Nephron progenitor cell (in vitro differentiated cells): ENCODE measurements at regions not wholly inside any gene's neighbourhood (a gene's known extent, or its start where the extent isn't known, plus 50 kb on each side); places are given as distances from the start of the nearest gene placed in this dataset.

Experiments used
- DNase-seq: peaks from one replicate; pipeline ENCODE4 v3.0.0; 2021
- H3K27ac Mint-ChIP-seq: 2 replicates; pipeline ENCODE4 v1.8.0; 2021; ENCODE audit warnings: mild to moderate bottlenecking, moderate library complexity, mixed read lengths
- H3K27me3 Mint-ChIP-seq: 2 replicates; pipeline ENCODE4 v1.8.0; 2021; ENCODE audit warnings: mild to moderate bottlenecking, low read depth, mixed read lengths; ENCODE audit not compliant: poor library complexity
- H3K36me3 Mint-ChIP-seq: 2 replicates; pipeline ENCODE4 v1.8.0; 2021; ENCODE audit warnings: low read depth, mixed read lengths
- H3K4me1 Mint-ChIP-seq: 2 replicates; pipeline ENCODE4 v1.8.0; 2021; ENCODE audit warnings: mixed read lengths
- H3K4me3 Mint-ChIP-seq: 2 replicates; pipeline ENCODE4 v1.8.0; 2021; ENCODE audit warnings: mild to moderate bottlenecking, moderate library complexity, mixed read lengths
- H3K9me3 Mint-ChIP-seq: 2 replicates; pipeline ENCODE4 v1.8.0; 2021; ENCODE audit warnings: mild to moderate bottlenecking, moderate library complexity, mixed read lengths
- TF ChIP-seq, protein P1 (sequence below): fragments of 200-600 bp; sonication (generic); IDR thresholded peaks from 2 replicates; pipeline ENCODE4 v1.5.0; 2021; ENCODE audit warnings: antibody characterized with exemption

DNA sequence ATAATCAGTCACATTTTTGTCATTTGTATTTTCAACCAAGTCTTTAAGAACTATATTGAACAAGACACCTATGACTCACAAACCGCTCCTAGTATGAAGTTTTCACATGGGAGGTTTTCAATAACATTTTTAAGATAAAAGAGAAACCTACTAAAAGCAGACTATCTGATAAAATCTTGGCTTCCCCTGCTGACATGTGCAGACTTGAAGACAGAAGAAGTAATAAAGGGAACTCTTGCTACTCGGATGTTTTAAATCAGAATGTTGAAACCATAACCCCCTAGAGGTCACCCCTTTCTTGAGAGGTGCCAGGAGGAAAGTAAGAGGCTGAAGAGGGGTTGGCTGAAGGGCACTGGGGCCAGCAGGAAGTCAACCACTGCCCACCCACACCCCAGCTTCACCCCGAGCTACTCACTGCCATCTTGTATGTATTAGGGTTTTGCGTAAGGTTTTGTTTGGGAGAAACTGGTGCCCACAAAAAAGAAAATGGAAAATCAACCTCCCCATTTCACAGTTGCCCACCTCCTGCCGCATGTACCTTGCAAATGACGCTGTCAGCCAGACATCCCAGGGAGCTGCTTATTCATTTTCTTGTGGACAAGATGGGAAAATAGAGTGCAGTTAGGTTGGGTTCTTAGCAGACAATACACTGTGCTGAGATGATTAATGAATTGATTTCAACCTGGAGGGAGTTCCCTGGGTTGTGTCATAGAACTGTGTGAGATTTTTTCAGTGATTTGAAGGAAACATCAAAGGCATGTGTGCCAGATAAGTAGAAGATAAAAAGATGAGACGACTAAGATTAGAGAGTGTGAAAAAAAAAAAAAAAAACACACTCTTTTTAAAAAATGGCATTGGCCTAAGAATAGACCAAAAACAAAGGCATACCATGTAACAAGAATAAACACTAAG is 83.2 kb upstream of the TAB2 start:
- H3K4me1 Mint-ChIP-seq, result peaks cover 31% of the 10 kb centered on the region
- H3K27ac Mint-ChIP-seq, result no peak overlapping the region
- H3K9me3 Mint-ChIP-seq, result peaks cover 5% of the 10 kb centered on the region

DNA sequence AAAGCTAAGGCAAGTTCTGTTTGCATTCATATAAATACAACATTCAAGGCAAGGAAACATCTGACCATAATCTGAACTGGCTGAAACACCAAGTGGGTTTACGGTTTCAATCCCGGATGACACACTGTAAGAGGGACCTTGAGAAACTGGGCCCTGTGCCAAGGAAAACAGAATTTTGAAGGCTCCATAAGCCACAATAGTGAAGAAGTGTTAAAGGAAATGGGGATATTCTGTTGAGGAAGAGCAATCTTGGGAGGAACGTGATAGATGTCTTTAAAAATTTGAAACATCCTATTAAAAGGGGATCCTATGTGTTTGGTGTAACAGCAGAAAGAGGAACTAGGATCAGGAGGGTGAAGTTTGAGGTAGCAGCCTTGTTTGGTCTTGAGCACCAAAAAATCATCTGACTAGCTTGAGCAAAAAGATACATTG is 82.4 kb upstream of the TAB2 start:
- H3K36me3 Mint-ChIP-seq, result no peaks in the 10 kb centered on the region
- TF ChIP-seq, protein P1, sequence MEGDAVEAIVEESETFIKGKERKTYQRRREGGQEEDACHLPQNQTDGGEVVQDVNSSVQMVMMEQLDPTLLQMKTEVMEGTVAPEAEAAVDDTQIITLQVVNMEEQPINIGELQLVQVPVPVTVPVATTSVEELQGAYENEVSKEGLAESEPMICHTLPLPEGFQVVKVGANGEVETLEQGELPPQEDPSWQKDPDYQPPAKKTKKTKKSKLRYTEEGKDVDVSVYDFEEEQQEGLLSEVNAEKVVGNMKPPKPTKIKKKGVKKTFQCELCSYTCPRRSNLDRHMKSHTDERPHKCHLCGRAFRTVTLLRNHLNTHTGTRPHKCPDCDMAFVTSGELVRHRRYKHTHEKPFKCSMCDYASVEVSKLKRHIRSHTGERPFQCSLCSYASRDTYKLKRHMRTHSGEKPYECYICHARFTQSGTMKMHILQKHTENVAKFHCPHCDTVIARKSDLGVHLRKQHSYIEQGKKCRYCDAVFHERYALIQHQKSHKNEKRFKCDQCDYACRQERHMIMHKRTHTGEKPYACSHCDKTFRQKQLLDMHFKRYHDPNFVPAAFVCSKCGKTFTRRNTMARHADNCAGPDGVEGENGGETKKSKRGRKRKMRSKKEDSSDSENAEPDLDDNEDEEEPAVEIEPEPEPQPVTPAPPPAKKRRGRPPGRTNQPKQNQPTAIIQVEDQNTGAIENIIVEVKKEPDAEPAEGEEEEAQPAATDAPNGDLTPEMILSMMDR, result no peak
- H3K27me3 Mint-ChIP-seq, result peaks cover 4% of the 10 kb centered on the region
- peaks cover 5% of the 10 kb centered on the region for H3K9me3 Mint-ChIP-seq
- no peak overlapping the region for H3K27ac Mint-ChIP-seq
- H3K4me1 Mint-ChIP-seq, result peaks cover 29% of the 10 kb centered on the region
- no peak for DNase-seq
- H3K4me3 Mint-ChIP-seq, result no peak overlapping the region

More for the DNA sequence above, 83.2 kb upstream of the TAB2 start:
- DNase-seq, result no peak
- no peaks in the 10 kb centered on the region for H3K36me3 Mint-ChIP-seq
- peaks cover 4% of the 10 kb centered on the region for H3K27me3 Mint-ChIP-seq
- TF ChIP-seq, protein P1, result no peak
- H3K4me3 Mint-ChIP-seq, result no peak overlapping the region

DNA sequence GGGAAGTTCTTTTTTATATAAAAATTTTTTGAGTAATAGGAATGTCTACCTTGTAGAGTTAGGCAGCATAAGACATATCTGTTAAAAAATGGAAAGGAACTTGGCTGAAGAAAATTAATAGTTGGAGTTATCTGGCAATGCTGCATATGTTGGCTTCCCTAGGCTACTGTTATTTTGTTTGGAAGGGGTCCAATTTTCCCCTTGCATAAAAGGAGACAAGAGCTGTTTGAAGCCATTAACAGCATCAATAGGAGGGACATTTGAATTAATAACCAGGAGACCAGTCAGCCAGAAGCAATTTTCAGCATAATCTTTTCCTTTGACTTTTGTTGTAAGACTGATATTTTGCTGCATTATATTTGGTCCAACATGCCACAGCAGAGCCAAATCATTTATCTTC is 80.9 kb upstream of the TAB2 start:
- H3K27me3 Mint-ChIP-seq, result no peaks in the 10 kb centered on the region
- H3K27ac Mint-ChIP-seq, result no peak overlapping the region
- TF ChIP-seq, protein P1, result no peak

DNA sequence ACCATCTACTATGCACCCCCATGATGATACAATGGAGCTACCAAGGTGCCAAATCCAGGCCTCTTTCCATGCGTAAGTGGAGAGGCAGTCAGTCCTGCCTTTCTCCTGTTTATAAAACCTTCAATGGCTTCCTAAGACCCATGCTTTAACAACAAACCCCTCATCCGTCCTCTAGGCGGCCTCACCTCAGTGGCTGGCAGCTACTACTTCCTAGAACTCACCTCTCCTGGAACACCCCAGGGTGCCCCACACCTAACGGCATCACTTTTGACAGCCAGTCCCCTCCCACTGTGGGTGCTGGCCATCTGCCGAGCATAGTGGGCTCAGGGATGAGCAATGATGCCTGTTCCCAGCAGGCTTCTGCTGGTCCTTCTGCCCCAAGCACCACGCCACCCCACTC is 80.0 kb upstream of the TAB2 start:
- Mint-ChIP-seq H3K9me3 (peaks cover 11% of the 10 kb centered on the region), H3K4me3 (no peak overlapping the region), H3K4me1 (peaks cover 21% of the 10 kb centered on the region), H3K36me3 (no peaks in the 10 kb centered on the region), H3K27me3 (no peaks in the 10 kb centered on the region), H3K27ac (no peak overlapping the region)
- DNase-seq, result no peak
- TF ChIP-seq, protein P1, result no peak

More for the DNA sequence above, 80.9 kb upstream of the TAB2 start:
- Mint-ChIP-seq H3K4me3 (no peak overlapping the region), H3K4me1 (peaks cover 27% of the 10 kb centered on the region), H3K36me3 (no peaks in the 10 kb centered on the region), H3K9me3 (peaks cover 8% of the 10 kb centered on the region)
- no peak for DNase-seq

DNA sequence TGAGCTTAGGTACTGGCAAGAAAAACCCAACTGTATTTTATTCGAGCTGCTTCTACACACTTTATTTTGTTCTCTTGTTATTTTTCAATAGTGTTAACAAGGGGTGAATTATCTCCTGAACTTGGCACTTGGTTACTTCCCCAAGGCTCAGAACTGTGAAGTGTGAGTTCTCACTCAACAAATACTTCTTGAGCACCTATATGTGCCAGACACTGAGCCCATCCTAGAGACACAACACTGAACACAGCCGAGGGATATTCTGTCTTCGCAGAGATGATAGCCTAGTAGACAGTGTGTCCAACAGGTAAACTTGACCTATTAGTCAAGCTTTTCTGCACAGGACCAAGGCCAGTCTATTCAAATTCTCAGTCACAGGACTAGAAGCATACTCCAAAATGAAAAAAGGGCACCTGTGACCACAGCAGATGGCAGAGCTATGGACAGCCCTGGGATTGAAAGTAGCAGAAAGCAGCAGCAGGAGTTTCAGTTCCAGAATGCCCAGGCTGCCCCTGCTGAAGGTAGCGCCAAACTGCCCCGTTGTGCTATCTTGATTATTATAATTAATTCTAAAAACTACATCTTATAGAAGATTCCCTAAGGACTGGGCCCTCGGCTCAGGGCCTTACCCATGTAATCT is 77.8 kb upstream of the TAB2 start:
- no peaks in the 10 kb centered on the region for H3K36me3 Mint-ChIP-seq
- TF ChIP-seq, protein P1, result no peak
- no peak for DNase-seq
- peaks cover 11% of the 10 kb centered on the region for H3K9me3 Mint-ChIP-seq
- H3K4me1 Mint-ChIP-seq, result peaks cover 6% of the 10 kb centered on the region
- no peak overlapping the region for H3K27ac Mint-ChIP-seq
- H3K4me3 Mint-ChIP-seq, result no peak overlapping the region
- H3K27me3 Mint-ChIP-seq, result peaks cover 8% of the 10 kb centered on the region
